Common myeloid progenitor, CD34-positive (primary cell): ENCODE measurements at regions not wholly inside any gene's neighbourhood (a gene's known extent, or its start where the extent isn't known, plus 50 kb on each side); places are given as distances from the start of the nearest gene placed in this dataset.

Experiments used
- CTCF ChIA-PET: fragments of 350-600 bp; sonication (Branson Sonifier 250); formaldehyde crosslinking; loops from one replicate; lab custom pipeline; 2021; ENCODE audit warnings: antibody characterized with exemption; lab: Charles Lee
- POLR2A ChIA-PET: fragments of 350-600 bp; sonication (Branson Sonifier 250); formaldehyde crosslinking; loops from one replicate; lab custom pipeline; 2021; ENCODE audit warnings: antibody characterized with exemption; lab: Charles Lee
- DNase-seq, 3 donors: peaks; one replicate each; pipeline versions ENCODE4 v3.0.0 to v3.0.0-alpha.2; 2013
- H3K27ac ChIP-seq, 2 experiments: 1 replicate in 1 of 2; 2 replicates in 1 of 2; pipeline ENCODE4 v1.7.0; 2013; ENCODE audit warnings: inconsistent platforms in 2 of 2, low read length in 2 of 2, mild to moderate bottlenecking in 2 of 2, low read depth in 1 of 2, moderate library complexity in 1 of 2; ENCODE audit not compliant: severe bottlenecking in 2 of 2, insufficient read depth in 1 of 2, poor library complexity in 1 of 2
- H3K27me3 ChIP-seq, 5 experiments: replicated peaks in 2 of 5; 1 replicate in 3 of 5; 2 replicates in 2 of 5; pipeline versions ENCODE4 v1.6.1 to v1.7.0; 2013; ENCODE audit warnings: low read length in 4 of 5, mild to moderate bottlenecking in 2 of 5, moderate library complexity in 2 of 5, inconsistent platforms in 1 of 5; ENCODE audit not compliant: insufficient read depth in 5 of 5, control insufficient read depth in 4 of 5
- H3K36me3 ChIP-seq, 4 experiments: 1 replicate in 2 of 4; 2 replicates in 2 of 4; pipeline versions ENCODE4 v1.6.1 to v1.7.0; 2013; ENCODE audit warnings: low read length in 3 of 4, control low read depth in 1 of 4, mild to moderate bottlenecking in 1 of 4; ENCODE audit not compliant: control insufficient read depth in 4 of 4, insufficient read depth in 4 of 4
- H3K4me1 ChIP-seq, 4 experiments: 1 replicate in 3 of 4; 2 replicates in 1 of 4; pipeline versions ENCODE4 v1.6.1 to v1.7.1; 2013; ENCODE audit warnings: low read length in 3 of 4, mild to moderate bottlenecking in 3 of 4, control low read depth in 1 of 4, inconsistent platforms in 1 of 4, moderate library complexity in 1 of 4; ENCODE audit not compliant: control insufficient read depth in 4 of 4, insufficient read depth in 4 of 4; ENCODE audit errors: control extremely low read depth in 1 of 4
- H3K4me3 ChIP-seq, 7 experiments: 1 replicate in 4 of 7; 2 replicates in 3 of 7; pipeline versions ENCODE4 v1.5.1 to v1.7.0; 2013; ENCODE audit warnings: mild to moderate bottlenecking in 7 of 7, low read length in 6 of 7, moderate library complexity in 6 of 7, inconsistent platforms in 2 of 7, low read depth in 2 of 7, control low read depth in 1 of 7; ENCODE audit not compliant: insufficient read depth in 4 of 7, control insufficient read depth in 1 of 7; ENCODE audit errors: extremely low read depth in 1 of 7
- H3K9me3 ChIP-seq, 5 experiments: 1 replicate in 4 of 5; 2 replicates in 1 of 5; pipeline versions ENCODE4 v1.6.1 to v1.7.1; 2013; ENCODE audit warnings: low read length in 4 of 5, mild to moderate bottlenecking in 2 of 5, inconsistent platforms in 1 of 5, low read depth in 1 of 5, moderate library complexity in 1 of 5; ENCODE audit not compliant: control insufficient read depth in 4 of 5, insufficient read depth in 2 of 5; ENCODE audit errors: control extremely low read depth in 1 of 5
- WGBS: methylation state at CpG from one replicate; pipeline ENCODE4 v1.1.5; 2013; ENCODE audit not compliant: insufficient coverage; 5-methylcytosine and 5-hydroxymethylcytosine counted together

- POLR2A ChIA-PET = no interaction called here
- H3K27ac ChIP-seq = no peak overlapping the region
These were observed 135.4 kb downstream of the TMEM132E start for GRCh38 chr17:34714475-34715410.

GRCh38 chr17:34713687-34714086 lies 134.3 kb downstream of the TMEM132E start:
- Histone ChIP-seq H3K9me3 (no peaks in the 10 kb centered on the region), H3K36me3 (no peaks in the 10 kb centered on the region), H3K27ac (no peak overlapping the region), H3K27me3 (peaks cover 0 to 23% (median 3%) of the 10 kb centered on the region in 5 experiments), H3K4me3 (no peak overlapping the region), H3K4me1 (no peaks in the 10 kb centered on the region)
- CTCF ChIA-PET = no interaction called here
- POLR2A ChIA-PET = no interaction called here
- WGBS = 100% methylated on average over 1 of the region's 1 CpG
- DNase-seq = no peak

More at GRCh38 chr17:34714475-34715410, 135.4 kb downstream of the TMEM132E start:
- H3K27me3 ChIP-seq = peaks cover 0 to 17% (median 5%) of the 10 kb centered on the region in 5 experiments
- CTCF ChIA-PET = no interaction called here
- no peaks in the 10 kb centered on the region for H3K4me1 ChIP-seq
- H3K4me3 ChIP-seq = no peak overlapping the region
- 93% methylated on average over 6 of the region's 7 CpGs for WGBS
- no peaks in the 10 kb centered on the region for H3K36me3 ChIP-seq
- no peaks in the 10 kb centered on the region for H3K9me3 ChIP-seq
- no peak for DNase-seq

GRCh38 chr17:34712481-34713195 lies 133.3 kb downstream of the TMEM132E start:
- 100% methylated on average over 2 of the region's 3 CpGs for WGBS
- POLR2A ChIA-PET = no interaction called here

GRCh38 chr17:34711646-34712045 lies 132.3 kb downstream of the TMEM132E start:
- WGBS = 85% methylated on average over 2 of the region's 5 CpGs

More at GRCh38 chr17:34712481-34713195, 133.3 kb downstream of the TMEM132E start:
- CTCF ChIA-PET = no interaction called here
- H3K9me3 ChIP-seq = no peaks in the 10 kb centered on the region
- peaks cover 0 to 23% (median 2%) of the 10 kb centered on the region in 5 experiments for H3K27me3 ChIP-seq
- H3K36me3 ChIP-seq = no peaks in the 10 kb centered on the region
- H3K4me3 ChIP-seq = no peak overlapping the region
- no peaks in the 10 kb centered on the region for H3K4me1 ChIP-seq
- DNase-seq = no peak
- no peak overlapping the region for H3K27ac ChIP-seq

GRCh38 chr17:34710226-34710625 lies 130.8 kb downstream of the TMEM132E start:
- ChIA-PET POLR2A (no interaction called here), CTCF (no interaction called here)
- H3K36me3 ChIP-seq = no peaks in the 10 kb centered on the region
- 80% methylated on average over 1 of the region's 3 CpGs for WGBS
- H3K27me3 ChIP-seq = peaks cover 0 to 23% (median 2%) of the 10 kb centered on the region in 5 experiments
- no peak for DNase-seq
- H3K27ac ChIP-seq = no peak overlapping the region
- H3K4me1 ChIP-seq = no peaks in the 10 kb centered on the region
- H3K9me3 ChIP-seq = no peaks in the 10 kb centered on the region
- H3K4me3 ChIP-seq = no peak overlapping the region

More at GRCh38 chr17:34711646-34712045, 132.3 kb downstream of the TMEM132E start:
- Histone ChIP-seq H3K36me3 (no peaks in the 10 kb centered on the region), H3K9me3 (no peaks in the 10 kb centered on the region), H3K27ac (no peak overlapping the region), H3K4me1 (no peaks in the 10 kb centered on the region), H3K4me3 (no peak overlapping the region), H3K27me3 (peaks cover 0 to 23% (median 2%) of the 10 kb centered on the region in 5 experiments)
- CTCF ChIA-PET = no interaction called here
- DNase-seq = no peak
- POLR2A ChIA-PET = no interaction called here

- no peak overlapping the region for H3K4me3 ChIP-seq
- no peaks in the 10 kb centered on the region for H3K4me1 ChIP-seq
- CTCF ChIA-PET = no interaction called here
- H3K9me3 ChIP-seq = no peaks in the 10 kb centered on the region
- H3K36me3 ChIP-seq = no peaks in the 10 kb centered on the region
- H3K27me3 ChIP-seq = peaks cover 0 to 23% (median 2%) of the 10 kb centered on the region in 5 experiments
- no peak for DNase-seq
- POLR2A ChIA-PET = no interaction called here
- WGBS = 64% methylated on average over 6 of the region's 8 CpGs
- H3K27ac ChIP-seq = no peak overlapping the region
These were observed 129.9 kb downstream of the TMEM132E start for GRCh38 chr17:34709158-34709754.
